ENCODE measurements at regions not wholly inside any gene's neighbourhood (a gene's known extent, or its start where the extent isn't known, plus 50 kb on each side); places are given as distances from the start of the nearest gene placed in this dataset.
"Not testable (repeated sequence)": the region's sequence is repeated elsewhere in the genome, so short reads cannot be mapped to it uniquely, and the experiment has no call there.

- Mint-ChIP-seq H3K4me3 (ENCODE audit: unreplicated experiment) (no peak overlapping the region), H3K27ac (ENCODE audit: unreplicated experiment) (no peak overlapping the region)
Measured at GRCh38 chr3:162395496-162395895, 898.9 kb downstream of the OTOL1 start.

GRCh38 chr3:162398554-162398953 lies 901.9 kb downstream of the OTOL1 start:
- H3K4me1 Mint-ChIP-seq (ENCODE audit: low read depth, unreplicated experiment) = peaks cover 5% of the 10 kb centered on the region
- no peak overlapping the region for H3K4me3 ChIP-seq (ENCODE audit: low read depth, low read length)
- H3K27me3 ChIP-seq (replicated peaks; ENCODE audit: control insufficient read depth, insufficient read depth, low read length) = no peaks in the 10 kb centered on the region
- no peaks in the 10 kb centered on the region for H3K36me3 ChIP-seq (ENCODE audit: control insufficient read depth, insufficient read depth, low read length)
- TF ChIP-seq CTCF (IDR thresholded peaks at IDR 0.05; ENCODE audit: insufficient read depth in 1 of 2, low read depth in 1 of 2, low read length in 1 of 2, severe bottlenecking in 1 of 2, unreplicated experiment in 1 of 2) = no peak
- ChIA-PET POLR2A (no interaction called here), CTCF (no interaction called here)
- no peaks in the 10 kb centered on the region for H3K9me3 ChIP-seq
- no peaks in the 10 kb centered on the region for H3K27me3 Mint-ChIP-seq (ENCODE audit: insufficient read depth, unreplicated experiment)
- H3K9me3 Mint-ChIP-seq (ENCODE audit: unreplicated experiment) = no peaks in the 10 kb centered on the region
- no peak overlapping the region for H3K4me3 Mint-ChIP-seq (ENCODE audit: unreplicated experiment)
- no peaks in the 10 kb centered on the region for H3K36me3 Mint-ChIP-seq (ENCODE audit: insufficient read depth, unreplicated experiment)
- intact Hi-C loops (cut with micrococcal nuclease; ENCODE audit: unreplicated experiment) = no loop called here
- DNase-seq = no peak
- H3K27ac Mint-ChIP-seq (ENCODE audit: unreplicated experiment) = no peak overlapping the region
- BruUV-seq (replicated peaks) = no TSS peak
- H3K4me1 ChIP-seq = no peaks in the 10 kb centered on the region

More at GRCh38 chr3:162395496-162395895, 898.9 kb downstream of the OTOL1 start:
- TF ChIP-seq CTCF (IDR thresholded peaks at IDR 0.05; ENCODE audit: insufficient read depth in 1 of 2, low read depth in 1 of 2, low read length in 1 of 2, severe bottlenecking in 1 of 2, unreplicated experiment in 1 of 2) = no peak
- Mint-ChIP-seq H3K36me3 (ENCODE audit: insufficient read depth, unreplicated experiment) (no peaks in the 10 kb centered on the region), H3K9me3 (ENCODE audit: unreplicated experiment) (no peaks in the 10 kb centered on the region), H3K4me1 (ENCODE audit: low read depth, unreplicated experiment) (peaks cover 5% of the 10 kb centered on the region), H3K27me3 (ENCODE audit: insufficient read depth, unreplicated experiment) (peaks cover 3% of the 10 kb centered on the region)
- H3K9me3 ChIP-seq = no peaks in the 10 kb centered on the region
- no peaks in the 10 kb centered on the region for H3K36me3 ChIP-seq (ENCODE audit: control insufficient read depth, insufficient read depth, low read length)
- no peak overlapping the region for H3K4me3 ChIP-seq (ENCODE audit: low read depth, low read length)
- BruUV-seq (replicated peaks) = no TSS peak
- intact Hi-C loops (cut with micrococcal nuclease; ENCODE audit: unreplicated experiment) = no loop called here
- H3K4me1 ChIP-seq = no peaks in the 10 kb centered on the region
- CTCF ChIA-PET = no interaction called here
- H3K27me3 ChIP-seq (replicated peaks; ENCODE audit: control insufficient read depth, insufficient read depth, low read length) = no peaks in the 10 kb centered on the region
- POLR2A ChIA-PET = no interaction called here
- DNase-seq = no peak

GRCh38 chr3:162400697-162401096 lies 904.1 kb downstream of the OTOL1 start:
- Mint-ChIP-seq H3K36me3 (ENCODE audit: insufficient read depth, unreplicated experiment) (no peaks in the 10 kb centered on the region), H3K4me3 (ENCODE audit: unreplicated experiment) (no peak overlapping the region), H3K9me3 (ENCODE audit: unreplicated experiment) (no peaks in the 10 kb centered on the region), H3K27ac (ENCODE audit: unreplicated experiment) (no peak overlapping the region), H3K27me3 (ENCODE audit: insufficient read depth, unreplicated experiment) (no peaks in the 10 kb centered on the region), H3K4me1 (ENCODE audit: low read depth, unreplicated experiment) (no peaks in the 10 kb centered on the region)
- no peaks in the 10 kb centered on the region for H3K4me1 ChIP-seq
- intact Hi-C loops (cut with micrococcal nuclease; ENCODE audit: unreplicated experiment) = no loop called here
- POLR2A ChIA-PET = no interaction called here
- no peak for DNase-seq
- H3K9me3 ChIP-seq = no peaks in the 10 kb centered on the region
- no peak for TF ChIP-seq CTCF (IDR thresholded peaks at IDR 0.05; ENCODE audit: insufficient read depth in 1 of 2, low read depth in 1 of 2, low read length in 1 of 2, severe bottlenecking in 1 of 2, unreplicated experiment in 1 of 2)
- H3K36me3 ChIP-seq (ENCODE audit: control insufficient read depth, insufficient read depth, low read length) = no peaks in the 10 kb centered on the region
- CTCF ChIA-PET = no interaction called here
- BruUV-seq (replicated peaks) = no TSS peak
- H3K4me3 ChIP-seq (ENCODE audit: low read depth, low read length) = no peak overlapping the region
- H3K27me3 ChIP-seq (replicated peaks; ENCODE audit: control insufficient read depth, insufficient read depth, low read length) = no peaks in the 10 kb centered on the region

- BruUV-seq (replicated peaks); DNase-seq; POLR2A ChIA-PET; H3K4me1 ChIP-seq; H3K36me3 Mint-ChIP-seq (ENCODE audit: insufficient read depth, unreplicated experiment); H3K27me3 ChIP-seq (replicated peaks; ENCODE audit: control insufficient read depth, insufficient read depth, low read length); H3K9me3 Mint-ChIP-seq (ENCODE audit: unreplicated experiment); intact Hi-C loops (cut with micrococcal nuclease; ENCODE audit: unreplicated experiment); H3K27me3 Mint-ChIP-seq (ENCODE audit: insufficient read depth, unreplicated experiment); H3K4me1 Mint-ChIP-seq (ENCODE audit: low read depth, unreplicated experiment); H3K36me3 ChIP-seq (ENCODE audit: control insufficient read depth, insufficient read depth, low read length); H3K9me3 ChIP-seq; CTCF ChIA-PET; H3K27ac Mint-ChIP-seq (ENCODE audit: unreplicated experiment); H3K4me3 Mint-ChIP-seq (ENCODE audit: unreplicated experiment); H3K4me3 ChIP-seq (ENCODE audit: low read depth, low read length): not testable (repeated sequence)
Measured at GRCh38 chr3:162411556-162411955, 914.9 kb downstream of the OTOL1 start.
